Choroid plexus epithelial cell (primary cell): ENCODE measurements at regions not wholly inside any gene's neighbourhood (a gene's known extent, or its start where the extent isn't known, plus 50 kb on each side); places are given as distances from the start of the nearest gene placed in this dataset.

Experiments used
- DNase-seq: peaks from one replicate; pipeline ENCODE4 v3.0.0-alpha.2; 2010; ENCODE audit warnings: low read depth
- H3K4me3 ChIP-seq: 2 replicates; pipeline ENCODE4 v1.5.1; 2011; ENCODE audit warnings: low read depth, mild to moderate bottlenecking, control low read depth, low read length, moderate library complexity
- TF ChIP-seq, protein P1 (sequence below): conservative IDR thresholded peaks from 2 replicates; pipeline ENCODE4 v1.5.1; 2011; ENCODE audit warnings: low read depth, mild to moderate bottlenecking, control low read depth, inconsistent platforms, low read length, moderate library complexity

- TF ChIP-seq, protein P1, sequence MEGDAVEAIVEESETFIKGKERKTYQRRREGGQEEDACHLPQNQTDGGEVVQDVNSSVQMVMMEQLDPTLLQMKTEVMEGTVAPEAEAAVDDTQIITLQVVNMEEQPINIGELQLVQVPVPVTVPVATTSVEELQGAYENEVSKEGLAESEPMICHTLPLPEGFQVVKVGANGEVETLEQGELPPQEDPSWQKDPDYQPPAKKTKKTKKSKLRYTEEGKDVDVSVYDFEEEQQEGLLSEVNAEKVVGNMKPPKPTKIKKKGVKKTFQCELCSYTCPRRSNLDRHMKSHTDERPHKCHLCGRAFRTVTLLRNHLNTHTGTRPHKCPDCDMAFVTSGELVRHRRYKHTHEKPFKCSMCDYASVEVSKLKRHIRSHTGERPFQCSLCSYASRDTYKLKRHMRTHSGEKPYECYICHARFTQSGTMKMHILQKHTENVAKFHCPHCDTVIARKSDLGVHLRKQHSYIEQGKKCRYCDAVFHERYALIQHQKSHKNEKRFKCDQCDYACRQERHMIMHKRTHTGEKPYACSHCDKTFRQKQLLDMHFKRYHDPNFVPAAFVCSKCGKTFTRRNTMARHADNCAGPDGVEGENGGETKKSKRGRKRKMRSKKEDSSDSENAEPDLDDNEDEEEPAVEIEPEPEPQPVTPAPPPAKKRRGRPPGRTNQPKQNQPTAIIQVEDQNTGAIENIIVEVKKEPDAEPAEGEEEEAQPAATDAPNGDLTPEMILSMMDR, result no peak
- DNase-seq, result no peak
- H3K4me3 ChIP-seq, result no peak overlapping the region
Measured at GRCh38 chr13:53260594-53260993, 232.0 kb downstream of the OLFM4 start.

DNA sequence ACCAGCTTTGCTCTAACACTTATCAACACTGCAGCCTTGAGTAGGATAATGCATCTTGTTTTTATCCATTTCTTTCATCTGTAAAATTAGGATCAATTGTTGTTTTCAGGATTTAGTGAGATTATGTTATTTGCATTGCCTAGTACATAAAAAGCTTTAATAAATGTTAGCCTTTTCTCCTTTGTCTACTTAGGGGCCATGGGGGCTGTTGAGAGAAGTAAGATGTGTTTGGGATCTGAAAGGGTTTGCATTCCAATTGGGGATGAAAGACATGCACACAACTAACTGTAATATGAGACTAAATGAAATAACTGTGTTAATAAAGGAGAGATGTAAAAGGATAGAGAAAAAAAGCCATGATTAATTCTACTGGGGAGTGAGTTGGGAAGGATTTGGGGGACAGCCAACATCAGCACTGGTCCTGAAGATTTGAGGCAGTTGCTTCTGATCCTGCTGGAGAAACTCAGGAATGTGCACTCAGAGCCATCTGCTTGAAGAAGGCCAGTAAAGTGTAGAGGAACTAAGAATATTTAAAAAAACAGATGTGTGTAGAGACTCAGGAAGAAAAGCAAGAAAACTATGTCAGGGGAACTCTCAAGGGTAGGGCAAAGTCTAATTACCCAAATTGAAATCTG is 236.3 kb downstream of the OLFM4 start:
- TF ChIP-seq, protein P1, result no peak
- no peak overlapping the region for H3K4me3 ChIP-seq

GRCh38 chr13:53266757-53267156 is 238.1 kb downstream of the OLFM4 start:
- no peak for DNase-seq
- TF ChIP-seq, protein P1, result no peak
- no peak overlapping the region for H3K4me3 ChIP-seq

More for the DNA sequence above, 236.3 kb downstream of the OLFM4 start:
- no peak for DNase-seq

- no peak for DNase-seq
- TF ChIP-seq, protein P1, result no peak
- H3K4me3 ChIP-seq, result no peak overlapping the region
Measured at GRCh38 chr13:53269634-53270033, 241.0 kb downstream of the OLFM4 start.

- TF ChIP-seq, protein P1, result no peak
- no peak for DNase-seq
Measured at GRCh38 chr13:53272873-53273272, 244.3 kb downstream of the OLFM4 start.

DNA sequence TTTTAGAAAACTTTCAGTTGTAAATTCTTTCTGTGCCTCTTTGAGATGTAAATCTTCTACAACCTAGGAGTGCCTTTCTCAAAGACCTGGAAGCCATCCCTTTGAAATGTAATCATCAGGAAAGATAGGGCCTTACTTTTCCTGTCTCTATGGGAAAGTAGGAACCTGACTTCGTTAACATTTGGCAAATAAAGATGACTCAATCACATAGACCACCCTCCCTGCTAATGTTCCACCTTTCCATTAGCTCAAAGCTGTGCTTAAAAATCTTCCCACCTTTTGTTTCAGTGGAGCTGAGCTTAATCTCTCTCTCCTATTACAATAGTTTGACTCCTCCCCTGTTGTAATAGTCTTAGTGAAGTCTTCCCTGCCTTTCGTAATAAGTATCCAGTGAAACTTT is 247.7 kb downstream of the OLFM4 start:
- TF ChIP-seq, protein P1, result no peak
- DNase-seq, result no peak
- H3K4me3 ChIP-seq, result no peak overlapping the region

More at GRCh38 chr13:53272873-53273272, 244.3 kb downstream of the OLFM4 start:
- H3K4me3 ChIP-seq, result no peak overlapping the region

- DNase-seq, result no peak
- TF ChIP-seq, protein P1, result no peak
- H3K4me3 ChIP-seq, result no peak overlapping the region
Measured at GRCh38 chr13:53281677-53282076, 253.1 kb downstream of the OLFM4 start.
